Mesenteric fat pad (tissue), 1 donor: ENCODE measurements at regions not wholly inside any gene's neighbourhood (a gene's known extent, or its start where the extent isn't known, plus 50 kb on each side); places are given as distances from the start of the nearest gene placed in this dataset.

ENCODE experiments used
- DNase-seq: peaks from one replicate; pipeline ENCODE4 v3.0.0-alpha.2; 2020; ENCODE audit warnings: low spot score
- donor health status: DM: yes; HTN: yes; CAD: no.

DNA sequence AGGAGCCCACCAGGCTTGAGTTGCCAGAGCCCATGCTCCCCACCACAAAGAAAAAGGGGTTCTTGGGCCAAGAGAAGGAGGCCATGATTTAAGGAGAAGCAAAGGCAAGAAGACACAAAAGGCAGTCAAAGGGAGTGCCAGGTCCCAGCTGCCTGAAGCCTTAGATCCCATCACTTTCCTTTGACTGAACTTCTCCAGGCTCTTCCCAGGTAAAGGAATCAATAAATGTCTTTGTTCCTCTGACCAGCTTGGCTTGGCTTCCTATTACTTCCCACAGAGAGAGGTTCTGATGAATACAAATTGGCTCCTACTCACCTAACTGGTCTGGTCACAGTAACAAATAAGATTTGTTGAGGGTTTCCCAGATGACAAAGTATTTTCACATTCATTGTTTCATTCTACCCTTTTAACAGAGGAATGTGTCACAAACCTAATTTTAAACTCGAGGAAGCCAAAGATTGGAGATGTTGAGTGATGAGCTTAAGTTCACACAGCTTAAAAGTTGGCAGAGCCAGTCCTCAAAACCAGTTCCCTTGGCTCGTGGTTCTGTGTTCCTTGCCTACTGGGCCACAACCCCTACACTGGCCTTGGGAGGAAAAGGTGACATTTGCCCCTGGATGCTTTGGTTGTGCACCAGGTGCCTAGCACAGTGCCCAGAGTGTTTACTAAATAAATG, 96.4 kb upstream of the SESN3 start:
- DNase-seq: no peak

DNA sequence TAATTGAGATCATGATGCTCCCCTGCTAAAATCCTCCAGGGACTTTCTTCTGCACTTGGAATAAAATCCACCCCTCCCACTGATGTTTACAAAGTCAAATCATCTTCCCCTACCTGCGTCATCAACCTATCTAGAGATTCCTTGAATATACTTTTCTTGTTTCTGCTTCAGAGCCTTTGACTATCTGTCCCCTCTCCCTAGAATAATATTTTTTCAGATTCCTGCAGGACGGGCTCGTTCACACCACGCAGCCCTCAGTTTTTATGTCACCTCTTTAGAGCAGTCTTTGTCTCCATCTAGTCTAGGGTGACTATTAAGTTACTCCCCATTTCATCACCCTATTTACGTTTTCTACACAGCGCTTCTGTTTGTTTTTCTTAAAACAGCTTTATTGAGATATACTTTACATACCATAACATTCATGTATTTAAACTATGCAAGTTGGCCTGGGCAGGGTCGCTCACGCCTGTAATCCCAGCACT, 94.8 kb upstream of the SESN3 start:
- DNase-seq: no peak

DNA sequence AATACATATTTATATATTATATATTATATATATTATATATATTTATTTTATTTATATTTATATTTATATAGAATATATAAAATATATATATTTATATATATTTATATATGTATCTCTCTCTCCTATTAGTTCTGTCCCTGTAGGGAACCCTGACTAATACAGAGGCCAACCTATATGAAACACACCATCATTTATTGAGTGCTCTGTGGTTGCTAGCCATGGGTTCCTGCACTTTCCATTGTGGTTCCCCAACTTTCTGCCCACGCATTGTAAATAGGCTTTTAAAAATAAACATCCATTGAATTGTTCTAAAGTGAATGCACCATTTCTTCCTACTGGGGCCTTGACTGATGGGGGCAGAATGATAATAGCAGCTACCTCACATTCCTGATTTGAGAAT, 93.8 kb upstream of the SESN3 start:
- DNase-seq: no peak

DNA sequence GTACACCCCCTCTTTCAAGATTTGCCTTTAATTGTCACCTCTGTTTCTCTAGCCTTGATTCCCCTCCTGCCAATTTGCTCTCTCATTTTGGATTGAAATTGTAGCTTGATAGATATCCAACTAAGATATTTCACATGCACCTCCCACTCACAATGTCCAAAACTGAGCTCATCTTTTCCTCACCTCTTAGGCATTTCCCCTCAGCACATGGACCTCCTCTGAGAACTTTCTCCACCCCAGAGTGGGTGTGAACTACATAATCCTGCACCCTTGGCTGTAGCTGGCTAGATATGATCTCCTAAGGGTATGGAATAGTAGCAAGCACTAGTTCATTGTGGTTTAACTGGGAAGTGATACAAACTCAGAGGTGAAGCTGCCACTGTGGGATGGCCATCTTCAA, 91.5 kb upstream of the SESN3 start:
- no peak for DNase-seq

DNA sequence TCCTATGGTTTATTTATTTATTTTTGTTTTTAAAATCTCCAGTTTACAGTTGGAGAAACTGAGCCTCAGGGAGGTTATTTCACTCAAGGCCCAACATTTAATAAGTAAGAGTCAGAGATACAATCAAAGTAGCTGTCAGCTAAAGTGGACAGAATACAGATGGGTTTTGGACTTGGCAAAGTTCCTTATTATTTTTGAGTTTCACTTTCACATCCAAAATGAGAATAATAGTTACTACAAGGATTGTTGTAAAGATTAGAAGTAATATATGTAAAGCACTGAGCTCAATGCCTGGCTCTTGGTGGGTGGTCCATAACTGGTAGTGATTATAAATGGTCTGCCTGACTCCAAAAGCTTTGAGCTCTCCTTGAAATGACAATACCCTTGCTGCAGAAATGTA, 87.5 kb upstream of the SESN3 start:
- DNase-seq: no peak

DNA sequence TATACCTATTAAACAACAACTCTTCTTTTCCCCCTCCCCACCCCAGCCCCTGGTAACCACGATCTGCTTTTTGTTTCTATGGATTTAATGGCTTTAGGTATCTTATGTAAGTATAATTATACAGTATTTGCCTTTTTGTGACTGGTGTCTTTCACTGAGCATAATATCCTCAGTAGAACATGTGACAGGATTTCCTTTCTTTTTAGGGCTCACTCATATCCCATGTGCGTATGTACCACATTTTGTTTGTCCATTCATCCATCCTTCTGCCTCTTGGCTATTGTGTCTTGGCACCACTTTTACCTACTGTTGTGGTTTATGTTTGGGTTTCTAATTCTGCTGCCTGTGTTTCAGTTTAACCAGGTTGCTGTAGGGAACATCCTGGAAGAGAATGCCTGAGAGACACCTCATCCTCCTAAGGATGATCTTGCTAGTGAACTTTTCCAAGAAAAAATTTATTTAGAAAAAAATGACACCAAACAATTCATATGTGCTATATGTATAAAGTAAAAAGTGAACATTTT, 77.6 kb upstream of the SESN3 start:
- DNase-seq: no peak

DNA sequence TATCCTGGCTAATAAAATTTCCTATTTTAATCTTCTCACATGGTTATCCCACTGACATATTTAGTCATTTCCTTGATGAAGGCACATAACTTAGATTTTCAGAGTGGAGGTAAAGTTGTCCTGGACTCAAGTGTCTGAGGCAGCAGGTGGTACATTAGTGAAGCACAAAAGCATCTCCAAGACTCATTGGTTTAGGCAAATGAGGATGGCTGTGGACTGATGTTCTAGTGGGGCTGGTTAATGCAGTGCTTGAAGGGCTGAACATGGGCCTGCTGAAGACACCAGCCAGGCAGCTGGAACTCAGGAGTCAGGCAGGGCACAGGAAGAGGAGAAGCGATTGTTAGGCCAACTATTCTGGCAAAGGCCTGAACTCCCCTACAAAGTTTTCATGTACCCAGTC, 76.3 kb upstream of the SESN3 start:
- DNase-seq: no peak

DNA sequence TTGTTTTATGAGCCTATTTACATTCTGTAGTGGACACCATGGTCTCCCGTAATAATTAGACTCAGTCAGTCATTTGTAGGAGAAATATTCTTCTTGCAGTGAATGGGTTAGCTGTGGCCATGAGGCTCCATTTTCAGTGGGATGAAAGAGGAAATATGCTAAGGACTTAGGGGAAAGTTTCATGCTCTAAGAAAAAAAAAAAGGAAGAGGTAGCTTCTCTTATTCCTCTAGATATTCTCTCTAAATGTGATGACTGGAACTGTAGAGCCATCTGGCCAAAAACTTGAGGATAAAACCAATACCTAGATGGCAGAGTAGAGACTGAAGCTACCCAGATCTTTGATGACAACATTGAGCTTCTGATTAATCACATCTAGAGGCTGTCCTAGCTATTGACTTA, 75.8 kb upstream of the SESN3 start:
- no peak for DNase-seq

DNA sequence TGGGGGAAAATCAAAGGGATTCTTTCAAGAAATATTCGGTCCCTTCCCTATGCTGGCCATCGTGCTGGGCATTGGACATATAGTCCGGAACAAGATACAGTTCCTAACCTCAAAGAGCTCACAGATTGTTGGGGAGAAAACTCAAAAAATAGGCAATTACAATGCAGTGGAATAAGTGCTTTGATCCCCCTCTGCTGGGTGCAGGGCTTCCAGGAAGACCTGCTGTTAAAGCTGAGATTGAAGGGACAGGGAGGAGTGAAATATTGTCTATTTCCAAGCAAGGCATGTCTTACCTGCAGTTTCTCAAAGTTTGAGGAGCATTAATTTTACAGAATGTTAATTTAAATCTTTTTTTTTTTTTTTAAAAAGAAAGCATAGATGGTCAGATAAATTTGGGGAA, 75.1 kb upstream of the SESN3 start:
- DNase-seq: no peak

DNA sequence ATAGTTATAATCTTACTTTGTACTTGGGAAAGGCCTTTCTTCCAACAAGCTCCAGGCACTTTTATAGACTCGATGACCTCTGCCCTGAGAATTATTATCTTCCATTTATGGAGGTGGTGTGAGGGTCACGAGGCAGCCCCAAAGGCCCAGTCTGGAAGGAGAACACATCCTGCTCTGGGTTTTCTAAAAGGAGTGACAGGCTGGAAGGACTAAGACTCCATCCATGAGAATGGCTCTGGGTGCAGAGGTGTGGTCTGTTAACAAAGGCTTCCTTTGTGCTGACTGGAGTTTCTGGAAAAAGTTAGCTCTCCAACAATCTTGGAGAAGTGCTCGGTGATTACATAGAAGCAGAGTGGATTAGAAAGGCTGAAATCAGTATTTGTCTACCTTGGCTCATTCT, 74.7 kb upstream of the SESN3 start:
- no peak for DNase-seq

DNA sequence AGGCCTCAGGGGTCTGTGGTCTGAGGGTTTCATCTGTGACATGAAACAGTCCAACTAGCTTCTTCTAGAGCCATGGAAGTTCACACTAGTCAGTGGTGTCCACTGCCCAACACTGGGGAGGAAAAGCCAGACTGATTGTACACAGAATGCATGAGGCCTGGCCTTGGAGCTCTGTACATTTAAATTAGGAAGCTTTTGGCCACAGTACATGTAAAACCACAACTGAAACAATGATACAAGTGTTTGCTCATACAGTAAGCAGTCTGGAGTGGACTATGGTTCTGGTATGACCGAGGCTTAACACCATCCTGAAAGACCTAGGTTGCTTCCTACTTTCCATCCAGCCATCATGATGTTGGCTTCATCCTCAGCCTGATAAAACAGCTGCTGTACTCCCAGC, 73.8 kb upstream of the SESN3 start:
- no peak for DNase-seq

DNA sequence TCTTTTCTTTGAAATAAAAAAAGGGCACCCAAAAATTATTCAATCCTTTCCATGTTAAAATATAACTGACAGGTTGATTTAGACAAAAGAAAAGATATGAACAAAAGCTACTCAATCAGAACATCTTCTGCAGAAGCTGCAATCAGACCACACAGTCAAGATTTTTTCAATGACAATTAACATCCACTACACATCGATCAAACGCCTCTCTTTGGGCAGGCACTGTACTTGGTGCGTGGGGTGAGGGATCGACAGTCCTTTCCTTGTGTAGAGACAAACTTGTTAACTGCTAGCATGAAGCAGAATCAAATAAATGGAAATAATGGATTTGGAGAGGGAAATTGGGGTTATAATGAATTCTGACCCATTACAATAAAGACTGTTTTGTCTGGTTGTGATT, 71.2 kb upstream of the SESN3 start:
- DNase-seq: no peak

DNA sequence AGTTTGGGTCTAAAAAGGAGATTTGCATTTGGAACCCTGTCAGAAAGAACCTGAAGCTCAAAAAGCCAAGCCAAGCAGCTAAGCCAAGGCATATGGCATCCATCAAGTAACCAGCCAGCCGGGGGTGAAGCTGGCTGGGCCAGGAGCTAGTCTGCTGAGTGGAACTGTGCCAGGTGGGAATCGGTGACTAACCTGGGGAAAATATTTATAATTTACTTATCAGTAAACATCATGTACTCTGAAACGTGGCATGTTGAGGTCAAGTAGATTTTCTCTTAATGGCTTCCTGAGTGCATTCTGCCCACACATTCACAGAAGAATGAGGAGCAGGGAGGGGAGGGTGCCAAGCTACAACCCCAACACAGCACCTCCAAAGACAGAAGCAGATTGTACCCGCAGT, 70.5 kb upstream of the SESN3 start:
- DNase-seq: no peak

DNA sequence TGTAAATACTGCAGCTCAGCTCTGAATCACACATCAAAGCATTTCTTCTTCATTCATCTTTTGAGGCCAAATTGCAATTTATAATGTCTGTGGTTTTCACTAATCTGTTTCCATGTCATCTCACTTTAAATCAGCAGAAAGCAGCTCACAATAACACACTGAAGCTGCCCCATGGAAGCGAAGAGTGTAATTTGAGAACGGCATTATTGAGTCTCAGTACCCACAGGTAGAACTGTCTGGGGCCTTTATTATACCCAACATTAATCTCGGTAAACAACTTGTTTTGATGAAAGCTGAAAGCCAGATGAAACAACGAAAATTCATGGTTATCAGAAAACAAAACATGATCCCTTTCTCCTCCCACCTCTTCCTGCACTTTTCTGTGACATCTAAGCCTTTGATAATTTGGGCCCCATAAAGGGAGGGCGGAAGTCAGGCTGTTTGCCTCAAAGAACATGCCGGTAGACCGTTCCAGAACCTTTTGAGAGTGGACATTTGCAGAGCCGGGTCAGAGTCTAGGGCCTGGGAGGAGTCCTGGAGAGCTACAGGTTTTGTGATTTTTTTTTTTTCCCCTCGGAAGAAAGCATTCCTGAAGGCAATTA, 68.2 kb upstream of the SESN3 start:
- no peak for DNase-seq

DNA sequence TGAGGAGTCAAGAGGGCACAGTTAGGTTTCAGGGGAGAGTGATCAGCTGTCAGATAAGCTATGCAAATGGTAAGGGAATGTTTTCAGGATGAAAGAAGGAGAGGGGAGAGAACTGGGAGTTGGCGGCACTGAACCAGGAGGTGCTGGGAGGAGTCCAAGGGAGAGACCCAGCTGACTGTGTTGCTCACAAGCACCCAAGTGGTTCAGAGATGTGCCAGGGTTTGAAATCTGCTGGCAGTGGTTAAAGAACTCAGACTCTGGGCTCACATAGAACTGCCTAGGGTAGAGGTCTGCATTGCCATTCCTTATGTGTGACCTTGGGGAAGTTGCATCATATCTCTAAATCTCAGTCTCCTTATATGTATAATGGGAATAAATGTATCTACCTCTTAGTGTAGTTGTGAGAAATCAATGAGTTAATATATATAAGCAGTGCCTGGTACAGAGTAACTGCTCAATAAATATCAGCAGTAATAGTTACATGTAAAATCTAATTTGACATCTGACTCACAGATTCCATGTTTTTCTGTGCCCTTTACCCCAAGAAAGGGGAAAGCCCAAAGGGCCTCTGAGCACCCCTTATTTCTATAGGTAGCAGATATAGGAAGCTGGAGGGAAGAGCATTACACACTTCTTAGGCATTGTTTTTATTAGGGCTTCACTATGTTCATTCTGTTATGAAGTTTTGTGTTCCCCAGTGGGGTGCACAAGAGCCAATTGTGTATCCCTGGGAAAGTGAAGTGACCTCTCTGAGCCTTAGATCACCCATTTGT, 66.9 kb upstream of the SESN3 start:
- no peak for DNase-seq

DNA sequence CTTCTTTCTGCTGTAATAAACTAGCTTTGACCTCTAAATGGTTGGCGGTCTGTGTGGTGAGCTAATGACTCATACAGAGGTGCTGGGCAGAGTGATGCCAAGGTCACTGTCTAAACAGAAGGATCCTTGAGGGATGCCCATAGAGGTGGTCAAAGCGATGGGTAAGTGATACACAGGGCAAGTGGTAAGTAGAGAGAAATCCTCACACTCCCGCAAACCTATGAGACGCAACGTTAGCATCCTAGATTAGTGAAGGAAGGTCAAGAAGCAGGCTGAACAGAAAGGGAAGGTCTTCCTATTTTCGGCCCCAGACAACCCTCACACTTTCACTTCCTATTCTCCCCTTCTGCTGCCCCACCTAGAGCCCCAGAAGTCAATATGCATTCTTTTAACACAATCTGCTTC, 65.6 kb upstream of the SESN3 start:
- DNase-seq: no peak

DNA sequence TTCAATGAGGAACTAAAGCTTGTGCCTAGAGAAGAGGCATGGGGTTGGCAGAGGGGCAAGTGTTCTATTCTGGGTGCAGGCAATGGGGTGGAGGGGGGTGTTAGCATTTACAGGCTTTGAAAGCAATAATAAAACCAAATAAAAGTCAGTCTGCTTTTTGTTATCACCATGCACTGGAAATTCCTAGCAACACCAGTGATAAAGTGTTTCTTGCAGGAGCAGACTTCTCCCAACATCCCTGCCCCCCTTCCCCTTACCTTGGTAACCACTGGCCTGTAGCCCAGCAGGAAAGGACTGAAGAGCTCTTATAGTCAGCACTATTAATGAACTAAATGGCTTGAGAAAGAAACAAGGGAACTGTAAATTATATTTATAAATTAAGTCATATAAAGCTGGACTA, 65.2 kb upstream of the SESN3 start:
- no peak for DNase-seq

DNA sequence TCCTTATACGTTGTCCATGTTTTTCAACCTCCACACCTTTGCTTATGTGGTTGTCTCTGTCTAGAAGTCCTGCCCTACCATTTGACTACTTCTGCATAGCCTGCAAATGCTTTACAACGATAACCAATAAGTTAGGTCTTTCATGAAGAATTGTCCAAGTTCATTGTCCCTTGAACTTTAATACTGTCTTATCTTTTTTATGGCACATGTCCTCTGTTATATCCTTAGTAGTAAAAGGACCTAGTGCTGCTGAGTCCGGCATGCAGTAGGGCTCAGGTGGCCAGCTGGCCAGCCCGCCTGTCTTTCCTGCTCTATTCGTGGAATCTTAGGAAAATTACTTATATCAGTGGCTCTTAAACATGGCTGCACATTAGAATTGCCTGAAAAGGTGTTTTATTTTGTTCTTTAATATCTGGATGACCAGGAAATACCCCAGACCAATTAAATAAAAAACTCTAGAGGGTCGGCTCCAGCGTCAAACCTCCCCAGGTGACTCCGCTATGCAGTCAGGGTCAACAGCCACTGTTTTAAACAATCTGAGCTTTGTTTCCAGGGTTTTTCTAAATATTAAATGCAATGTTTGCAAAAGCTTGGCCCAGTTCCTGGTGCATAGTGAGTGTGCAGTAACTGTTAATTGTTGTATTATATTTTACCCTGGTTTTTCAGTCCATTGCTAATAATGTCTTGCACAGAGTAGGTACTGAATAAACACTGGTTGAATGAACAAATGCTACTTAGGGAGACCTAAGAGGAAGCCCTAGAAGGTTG, 64.6 kb upstream of the SESN3 start:
- no peak for DNase-seq

DNA sequence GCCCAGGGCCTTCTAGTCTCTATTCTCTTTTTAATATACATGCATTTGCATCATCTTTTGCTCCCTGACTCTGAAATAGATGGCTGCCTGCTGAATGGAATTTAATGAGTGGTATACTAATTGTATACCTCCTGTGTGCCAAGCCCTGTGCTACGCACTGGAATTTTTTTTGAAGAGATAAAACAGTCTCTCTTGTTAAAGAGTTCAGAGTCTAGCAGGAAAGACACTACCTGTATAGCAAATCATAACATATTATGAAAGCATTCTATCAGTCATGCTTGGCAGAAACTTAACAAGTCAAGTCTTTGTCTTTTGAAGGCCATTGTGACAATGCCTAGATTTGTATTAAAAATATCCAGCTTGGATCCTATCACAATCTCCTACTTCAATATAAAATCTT, 63.7 kb upstream of the SESN3 start:
- DNase-seq: no peak

DNA sequence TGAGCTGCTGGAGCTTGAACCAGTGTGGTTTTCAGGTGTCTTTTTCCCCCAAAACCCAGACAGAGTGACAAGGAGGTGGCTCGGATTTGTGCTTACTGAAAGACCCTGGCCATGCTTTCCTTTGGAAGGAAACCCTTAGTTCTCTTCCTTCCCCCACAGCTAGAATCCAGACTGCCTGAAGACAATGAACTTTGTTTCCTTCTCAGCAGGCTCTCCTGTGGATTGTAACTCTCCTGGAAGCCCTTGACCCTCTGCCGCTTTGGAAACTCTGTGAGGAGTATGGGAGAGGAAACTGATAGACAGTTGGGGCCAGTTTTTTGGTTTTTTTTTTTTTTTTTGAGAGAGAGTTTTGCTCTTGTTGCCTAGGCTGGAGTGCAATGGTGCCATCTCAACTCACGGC, 62.1 kb upstream of the SESN3 start:
- no peak for DNase-seq

DNA sequence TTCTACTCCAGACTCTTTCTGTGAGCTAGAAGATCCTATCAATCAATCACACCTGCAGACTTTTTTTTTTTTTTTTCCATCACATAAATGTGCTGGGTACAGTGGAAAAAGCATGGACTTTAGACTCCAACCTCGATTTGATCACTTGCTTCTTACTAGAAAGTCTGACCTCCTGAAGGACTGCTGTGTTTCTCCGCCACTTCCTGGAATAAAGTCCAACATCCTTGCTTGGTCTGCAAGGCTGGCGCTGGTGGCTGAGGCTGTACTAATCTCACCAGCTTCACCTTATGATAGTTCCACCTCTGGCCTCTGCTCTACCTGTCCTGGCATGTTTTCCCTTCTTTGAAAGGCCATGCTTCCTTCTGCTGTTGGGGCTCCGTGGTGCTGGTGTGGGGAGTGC, 60.9 kb upstream of the SESN3 start:
- DNase-seq: no peak
